SU-DHL-6 (cell line): ENCODE measurements at regions not wholly inside any gene's neighbourhood (a gene's known extent, or its start where the extent isn't known, plus 50 kb on each side); places are given as distances from the start of the nearest gene placed in this dataset.

Source experiments
- H2AFZ ChIP-seq: fragments of 200-600 bp; sonication (generic); 2 replicates; pipeline ENCODE4 v1.6.1; 2014; ENCODE audit warnings: low read depth, mild to moderate bottlenecking, moderate library complexity, mixed read lengths, antibody characterized with exemption, low read length; ENCODE audit not compliant: severe bottlenecking
- H3F3A ChIP-seq: fragments of 200-600 bp; shearing (Covaris generic); 2 replicates; pipeline ENCODE4 v1.6.0; 2016; ENCODE audit warnings: antibody characterized with exemption, mild to moderate bottlenecking; ENCODE audit not compliant: insufficient read depth
- H3K27ac ChIP-seq: fragments of 200-600 bp; sonication (generic); 2 replicates; pipeline ENCODE4 v1.5.1; 2016; ENCODE audit warnings: low read depth, mild to moderate bottlenecking, low read length, moderate library complexity, mixed read lengths
- H3K27me3 ChIP-seq: fragments of 200-600 bp; sonication (generic), shearing (Covaris generic); 2 replicates; pipeline ENCODE4 v1.6.0; 2014; ENCODE audit warnings: mild to moderate bottlenecking, low read length
- H3K36me3 ChIP-seq: fragments of 200-600 bp; sonication (generic); 2 replicates; pipeline ENCODE4 v1.6.1; 2014; ENCODE audit warnings: mild to moderate bottlenecking, low read length, mixed read lengths
- H3K4me2 ChIP-seq: fragments of 300-600, 200-600 bp; shearing (Covaris generic), sonication (generic); 2 replicates; pipeline ENCODE4 v1.6.0; 2014; ENCODE audit warnings: low read length, low read depth, mild to moderate bottlenecking; ENCODE audit not compliant: poor library complexity, severe bottlenecking
- H3K4me3 ChIP-seq: fragments of 200-600 bp; sonication (generic); 2 replicates; pipeline ENCODE4 v1.5.1; 2014; ENCODE audit warnings: antibody characterized with exemption, low read length, mild to moderate bottlenecking, mixed read lengths; ENCODE audit not compliant: insufficient read depth, poor library complexity, severe bottlenecking
- H3K79me2 ChIP-seq: fragments of 200-600 bp; sonication (generic); 2 replicates; pipeline ENCODE4 v1.6.1; 2014; ENCODE audit warnings: mild to moderate bottlenecking, low read length, moderate library complexity; ENCODE audit not compliant: insufficient read depth
- H3K9ac ChIP-seq: fragments of 200-600 bp; sonication (generic); 2 replicates; pipeline ENCODE4 v1.7.0; 2014; ENCODE audit warnings: mild to moderate bottlenecking, low read length
- H3K9me2 ChIP-seq: fragments of 200-600 bp; sonication (generic); replicated peaks from 2 replicates; pipeline ENCODE4 v1.6.1; 2014; ENCODE audit warnings: low read length; ENCODE audit not compliant: insufficient read depth
- H3K9me3 ChIP-seq: fragments of 200-600 bp; sonication (generic); 2 replicates; pipeline ENCODE4 v1.6.1; 2014; ENCODE audit warnings: low read length, mixed read lengths; ENCODE audit not compliant: insufficient read depth
- H4K20me1 ChIP-seq: fragments of 200-600 bp; sonication (generic); 2 replicates; pipeline ENCODE4 v1.6.1; 2014; ENCODE audit warnings: low read depth, mild to moderate bottlenecking, antibody characterized with exemption, low read length, moderate library complexity, mixed read lengths
- CTCF ChIP-seq: fragments of 200-600 bp; sonication (generic); IDR thresholded peaks from one replicate; pipeline ENCODE4 v1.5.1; 2017; ENCODE audit warnings: antibody characterized with exemption, mild to moderate bottlenecking, low read length, moderate library complexity; ENCODE audit not compliant: insufficient read depth, poor library complexity, severe bottlenecking
- EZH2phosphoT487 ChIP-seq: fragments of 200-600 bp; sonication (generic), shearing (Covaris generic); conservative IDR thresholded peaks from 2 replicates; pipeline ENCODE4 v1.6.1; 2018; ENCODE audit warnings: mild to moderate bottlenecking, antibody characterized with exemption, low read length, moderate library complexity, mixed read lengths

GRCh38 chr2:74745766-74746165 lies 88.2 kb upstream of the HK2 start:
- Histone ChIP-seq H3K27ac (no peak overlapping the region), H3K4me2 (no peak overlapping the region), H3K9me2 (no peaks in the 10 kb centered on the region), H3K4me3 (no peak overlapping the region), H3K79me2 (no peaks in the 10 kb centered on the region), H3K36me3 (no peaks in the 10 kb centered on the region), H4K20me1 (no peaks in the 10 kb centered on the region), H3K27me3 (no peaks in the 10 kb centered on the region), H3F3A (no peaks in the 10 kb centered on the region), H3K9me3 (no peaks in the 10 kb centered on the region), H2AFZ (no peak overlapping the region), H3K9ac (no peak overlapping the region)
- no peak for TF ChIP-seq CTCF
- no peak for TF ChIP-seq EZH2phosphoT487

GRCh38 chr2:74746480-74746879 lies 87.4 kb upstream of the HK2 start:
- Histone ChIP-seq H3K4me3 (no peak overlapping the region), H3K36me3 (no peaks in the 10 kb centered on the region), H3K4me2 (no peak overlapping the region), H3K79me2 (no peaks in the 10 kb centered on the region), H4K20me1 (no peaks in the 10 kb centered on the region), H3K9me3 (no peaks in the 10 kb centered on the region), H2AFZ (no peak overlapping the region), H3F3A (no peaks in the 10 kb centered on the region), H3K9ac (no peak overlapping the region), H3K9me2 (no peaks in the 10 kb centered on the region), H3K27me3 (no peaks in the 10 kb centered on the region), H3K27ac (no peak overlapping the region)
- TF ChIP-seq EZH2phosphoT487 (no peak), CTCF (no peak)

DNA sequence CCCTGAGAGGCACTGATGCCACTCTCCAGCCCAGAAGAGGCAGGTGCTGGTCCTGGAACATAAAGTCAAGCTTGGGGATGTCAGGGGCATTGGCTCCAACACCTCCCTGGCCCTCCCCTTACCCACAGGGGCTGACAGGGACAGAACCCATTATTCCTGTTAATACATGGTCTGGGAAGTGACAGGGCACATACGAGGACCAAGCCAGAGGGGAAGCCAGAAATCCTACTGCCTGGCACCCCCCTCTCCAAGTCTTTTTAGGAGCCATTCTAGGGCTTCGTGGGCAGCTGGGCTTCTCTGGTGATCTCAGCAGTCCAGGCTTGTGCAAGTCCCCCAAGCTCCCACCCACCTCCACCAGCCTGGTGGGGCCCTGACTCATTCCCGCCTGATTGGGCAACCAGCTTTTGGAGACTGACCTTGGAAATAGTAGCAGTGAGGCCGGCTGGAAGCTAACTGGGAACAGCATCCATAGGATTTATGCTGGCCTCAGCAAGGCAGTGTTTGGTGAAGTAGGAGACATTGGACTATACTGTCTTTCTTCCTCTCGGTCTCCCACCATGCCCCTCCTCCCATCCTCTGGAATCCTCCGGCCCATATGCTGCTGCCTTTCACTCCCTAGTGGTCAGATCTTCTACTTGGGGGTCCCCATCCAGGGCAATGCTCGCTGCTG lies 86.4 kb upstream of the HK2 start:
- no peak overlapping the region for H3K27ac ChIP-seq
- TF ChIP-seq CTCF (no peak), EZH2phosphoT487 (no peak)

More for the DNA sequence above, 86.4 kb upstream of the HK2 start:
- no peaks in the 10 kb centered on the region for H3F3A ChIP-seq
- H3K4me3 ChIP-seq, result no peak overlapping the region
- H2AFZ ChIP-seq, result no peak overlapping the region
- no peaks in the 10 kb centered on the region for H3K79me2 ChIP-seq
- no peaks in the 10 kb centered on the region for H3K9me2 ChIP-seq
- H3K9ac ChIP-seq, result no peak overlapping the region
- no peaks in the 10 kb centered on the region for H4K20me1 ChIP-seq
- no peaks in the 10 kb centered on the region for H3K27me3 ChIP-seq
- H3K36me3 ChIP-seq, result no peaks in the 10 kb centered on the region
- no peaks in the 10 kb centered on the region for H3K9me3 ChIP-seq
- H3K4me2 ChIP-seq, result no peak overlapping the region
